Activated T-helper 9 cell treated with anti-CD3 and anti-CD28 coated beads, Interleukin-2, amount 50 U/mL, for 16 hours (primary cell): ENCODE measurements at regions not wholly inside any gene's neighbourhood (a gene's known extent, or its start where the extent isn't known, plus 50 kb on each side); places are given as distances from the start of the nearest gene placed in this dataset.
"Not testable (repeated sequence)": the region's sequence is repeated elsewhere in the genome, so short reads cannot be mapped to it uniquely, and the experiment has no call there.

Experiments used
- DNase-seq: peaks from one replicate; pipeline ENCODE4 v3.0.0-alpha.2; 2020; ENCODE audit warnings: low read depth

DNA sequence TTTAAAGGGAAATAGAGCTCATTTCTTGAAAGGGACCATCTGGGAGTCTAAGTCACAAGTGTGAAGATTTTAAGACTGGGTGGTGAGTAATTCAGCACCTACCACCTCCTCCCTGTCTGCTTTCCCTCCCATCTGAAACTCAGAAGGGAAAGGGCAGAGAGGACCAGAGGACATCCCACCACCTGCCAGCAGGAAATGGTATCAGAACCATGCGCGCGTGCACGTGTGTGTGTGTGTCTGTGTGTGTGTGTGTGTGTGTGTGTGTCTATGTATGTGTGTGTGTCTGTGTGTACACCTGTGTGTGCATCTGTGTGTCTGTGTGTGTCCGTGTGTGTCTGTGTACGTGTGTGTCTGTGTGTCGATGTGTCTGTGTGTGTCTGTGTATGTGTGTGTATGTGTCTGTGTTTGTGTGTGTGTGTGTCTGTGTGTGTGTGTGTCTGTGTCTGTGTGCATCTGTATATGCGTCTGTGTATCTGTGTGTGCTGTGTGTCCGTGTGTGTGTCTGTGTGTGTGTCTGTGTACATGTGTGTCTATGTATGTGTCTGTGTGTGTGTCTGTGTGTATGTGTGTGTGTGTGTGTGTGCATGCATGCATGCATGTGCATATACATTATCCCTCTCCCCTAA is 76.8 kb downstream of the ZFP36L2 start:
- peak; percentile 37 for DNase-seq

DNA sequence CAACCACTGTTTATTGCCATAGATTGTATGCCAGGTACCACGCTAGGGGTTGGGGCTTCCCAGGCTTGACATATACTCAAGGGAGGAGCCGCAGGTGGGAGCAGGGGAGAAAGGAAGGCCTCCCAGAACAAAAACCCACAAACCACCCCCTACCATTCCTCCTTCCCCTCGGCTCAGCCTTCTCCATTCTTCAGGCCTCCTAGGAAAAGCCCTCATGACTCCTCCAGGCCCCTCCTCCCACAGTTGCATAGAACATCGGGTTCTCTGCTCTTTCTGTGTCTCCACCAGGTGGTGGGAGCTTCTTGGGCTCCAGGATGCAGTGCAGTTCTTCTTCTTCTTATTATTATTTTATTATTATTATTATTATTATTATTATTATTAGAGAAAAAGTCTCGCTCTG is 80.3 kb downstream of the ZFP36L2 start:
- DNase-seq = no peak

DNA sequence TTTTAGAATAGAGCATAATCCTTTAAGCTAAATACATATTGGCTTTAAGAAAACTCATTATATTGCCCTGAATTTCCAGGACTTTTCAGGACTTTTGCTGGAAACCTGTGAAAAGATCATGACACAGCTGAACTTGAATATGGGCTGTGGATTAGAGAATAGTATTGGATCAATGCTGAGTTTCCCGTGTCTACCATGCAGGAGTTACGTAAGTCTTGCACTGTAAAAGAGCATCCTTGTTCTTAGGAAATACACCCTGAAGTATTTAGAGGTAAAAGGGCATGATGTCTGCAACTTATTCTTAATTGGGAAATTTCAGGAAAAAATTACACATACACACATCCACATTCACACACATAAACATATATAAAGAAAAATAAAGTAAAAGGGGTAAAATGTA is 82.1 kb downstream of the ZFP36L2 start:
- DNase-seq = no peak

DNA sequence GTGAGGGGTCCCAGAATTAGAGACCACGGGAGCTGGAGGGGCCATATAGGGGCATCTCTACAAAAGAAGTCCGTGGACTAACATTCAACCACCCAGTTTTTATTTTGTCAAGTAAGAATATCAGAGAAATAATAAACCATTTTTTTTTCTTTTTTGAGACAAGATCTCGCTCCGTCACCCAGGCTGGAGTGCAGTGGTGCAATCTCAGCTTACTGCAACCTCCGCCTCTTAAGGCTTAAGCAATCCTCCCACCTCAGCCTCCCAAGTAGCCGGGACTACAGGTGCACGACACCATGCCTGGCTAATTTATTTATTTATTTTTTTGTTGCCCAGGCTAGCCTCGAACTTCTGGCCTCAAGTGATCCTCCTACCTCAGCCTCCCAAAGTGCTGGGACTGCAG is 82.7 kb downstream of the ZFP36L2 start:
- DNase-seq = no peak

DNA sequence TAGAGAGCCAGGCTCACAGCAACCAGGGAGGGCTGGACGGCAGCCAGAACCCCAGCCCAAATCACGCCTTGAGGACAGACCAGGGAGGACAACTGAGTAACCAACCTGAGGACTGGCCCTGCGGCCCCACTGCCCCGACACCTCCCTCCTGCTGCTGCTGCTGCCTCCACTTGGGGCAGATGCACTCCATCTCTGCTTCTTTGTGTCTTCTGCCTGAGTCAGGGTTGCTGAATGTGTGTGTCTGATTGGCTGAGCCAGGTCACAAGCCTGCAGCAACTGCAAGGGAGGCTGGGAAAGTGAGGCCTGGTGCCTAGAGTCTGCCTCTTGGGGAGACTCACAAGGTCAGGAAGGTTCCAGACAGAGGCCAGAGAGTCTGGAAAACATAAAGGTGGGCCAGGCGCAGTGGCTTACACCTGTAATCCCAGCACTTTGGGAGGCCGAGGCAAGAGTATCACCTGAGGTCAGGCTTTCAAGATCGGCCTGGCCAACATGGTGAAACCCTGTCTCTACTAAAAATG is 83.4 kb downstream of the ZFP36L2 start:
- DNase-seq = no peak

DNA sequence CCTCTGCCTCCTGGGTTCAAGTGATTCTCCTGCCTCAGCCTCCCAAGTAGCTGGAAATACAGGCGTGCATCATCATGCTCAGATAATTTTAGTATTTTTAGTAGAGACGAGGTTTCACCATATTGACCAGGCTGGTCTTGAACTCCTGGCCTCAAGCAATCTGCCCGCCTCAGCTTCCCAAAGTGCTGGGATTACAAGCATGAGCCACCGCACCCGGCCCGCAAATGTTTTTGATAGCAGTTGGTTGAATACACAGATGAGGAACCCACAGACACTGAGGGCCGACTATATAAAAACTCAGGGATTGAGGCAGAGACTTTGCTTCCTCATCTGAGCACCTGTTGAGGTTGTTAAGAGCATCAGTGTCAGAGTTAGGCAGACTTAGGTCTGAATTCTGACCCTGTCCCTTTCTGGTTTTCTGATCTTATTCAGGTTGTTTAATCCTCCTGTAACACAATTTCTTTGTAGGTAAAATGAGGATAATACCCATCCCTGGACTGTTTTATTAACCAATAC is 84.7 kb downstream of the ZFP36L2 start:
- DNase-seq = not testable (repeated sequence)

DNA sequence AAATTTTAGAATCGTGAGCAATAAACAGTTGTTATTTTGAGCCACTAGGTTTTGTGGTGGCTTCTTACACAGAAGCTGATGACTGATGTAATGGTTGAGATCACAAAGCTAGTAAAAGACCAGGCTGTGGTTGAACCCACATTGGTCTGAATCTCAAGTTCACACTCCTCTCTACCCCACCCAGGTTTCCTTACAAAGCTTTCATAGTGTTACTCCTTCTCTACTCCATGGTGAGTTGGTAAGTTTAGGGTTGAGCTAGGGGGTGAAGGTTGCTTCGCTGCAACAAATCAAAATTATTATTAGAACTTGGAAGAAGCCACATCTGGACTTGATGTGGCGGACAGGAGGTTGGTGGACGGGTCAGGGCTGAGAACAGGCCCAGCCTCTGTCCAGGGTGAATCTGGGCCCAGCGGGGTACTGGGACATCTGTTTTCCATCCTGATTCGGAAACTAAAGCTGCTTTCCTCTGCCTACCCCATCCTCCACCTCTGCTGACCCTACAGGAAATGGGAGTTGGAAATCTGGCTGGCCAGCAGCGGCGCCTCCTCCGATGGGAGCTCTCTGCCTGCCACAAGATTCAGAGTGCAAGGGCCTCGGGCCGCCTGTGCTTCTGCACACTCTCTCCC is 86.3 kb downstream of the ZFP36L2 start:
- no peak for DNase-seq

DNA sequence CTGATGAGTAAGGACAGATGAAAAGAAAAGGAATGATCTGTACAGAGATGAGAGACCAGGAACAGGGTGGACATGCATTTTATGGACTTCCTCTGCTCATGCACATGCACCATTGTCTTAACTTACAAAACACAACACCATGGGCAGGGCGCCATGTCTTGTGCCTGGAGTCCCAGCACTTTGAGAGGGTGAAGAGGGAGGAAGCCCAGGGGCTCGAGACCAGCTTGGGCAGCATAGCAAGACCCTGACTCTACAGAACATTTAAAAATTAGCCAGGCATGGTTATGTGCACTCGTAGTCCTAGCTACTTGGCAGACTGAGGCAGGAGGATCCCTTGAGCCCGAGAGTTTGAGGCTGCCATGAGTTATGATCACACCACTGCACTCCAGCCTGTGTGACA is 86.9 kb downstream of the ZFP36L2 start:
- DNase-seq = no peak

DNA sequence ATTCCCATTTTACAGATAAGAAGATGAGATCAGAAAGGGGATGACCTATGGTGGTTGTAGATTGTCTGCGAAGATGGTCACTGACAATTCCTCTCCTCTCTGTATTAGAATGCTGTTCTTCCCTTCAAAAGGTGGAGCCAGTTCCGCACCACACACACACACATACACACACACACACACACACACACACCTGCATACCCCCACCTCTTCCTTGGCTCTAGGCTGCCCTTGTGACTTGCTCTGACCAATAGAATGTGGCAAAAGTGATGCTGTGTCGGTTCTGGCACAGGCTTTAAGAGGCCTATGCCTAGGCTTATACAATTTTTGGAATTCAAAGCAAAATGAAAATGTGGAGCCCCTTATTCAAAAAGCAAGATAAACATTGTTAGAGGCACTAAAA is 88.0 kb downstream of the ZFP36L2 start:
- DNase-seq = no peak

DNA sequence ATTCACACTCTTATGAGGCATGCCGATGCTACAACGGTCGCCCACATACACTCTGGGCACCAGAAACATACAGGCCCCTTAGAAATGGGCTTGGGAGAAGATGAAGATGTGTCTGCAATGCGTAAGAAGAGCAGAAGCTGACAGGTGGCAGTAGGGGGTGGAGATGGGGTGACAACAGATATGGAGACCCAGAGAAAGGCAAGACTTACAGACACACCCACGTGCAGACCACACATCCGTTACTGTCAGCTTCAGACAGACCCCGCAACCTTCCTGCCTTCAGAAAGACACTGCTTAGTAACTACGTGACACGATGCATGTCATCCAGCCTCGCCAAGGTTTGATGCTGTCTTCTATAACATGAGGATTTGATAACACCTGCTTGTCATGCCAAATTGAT is 89.5 kb downstream of the ZFP36L2 start:
- DNase-seq = peak; percentile 61

DNA sequence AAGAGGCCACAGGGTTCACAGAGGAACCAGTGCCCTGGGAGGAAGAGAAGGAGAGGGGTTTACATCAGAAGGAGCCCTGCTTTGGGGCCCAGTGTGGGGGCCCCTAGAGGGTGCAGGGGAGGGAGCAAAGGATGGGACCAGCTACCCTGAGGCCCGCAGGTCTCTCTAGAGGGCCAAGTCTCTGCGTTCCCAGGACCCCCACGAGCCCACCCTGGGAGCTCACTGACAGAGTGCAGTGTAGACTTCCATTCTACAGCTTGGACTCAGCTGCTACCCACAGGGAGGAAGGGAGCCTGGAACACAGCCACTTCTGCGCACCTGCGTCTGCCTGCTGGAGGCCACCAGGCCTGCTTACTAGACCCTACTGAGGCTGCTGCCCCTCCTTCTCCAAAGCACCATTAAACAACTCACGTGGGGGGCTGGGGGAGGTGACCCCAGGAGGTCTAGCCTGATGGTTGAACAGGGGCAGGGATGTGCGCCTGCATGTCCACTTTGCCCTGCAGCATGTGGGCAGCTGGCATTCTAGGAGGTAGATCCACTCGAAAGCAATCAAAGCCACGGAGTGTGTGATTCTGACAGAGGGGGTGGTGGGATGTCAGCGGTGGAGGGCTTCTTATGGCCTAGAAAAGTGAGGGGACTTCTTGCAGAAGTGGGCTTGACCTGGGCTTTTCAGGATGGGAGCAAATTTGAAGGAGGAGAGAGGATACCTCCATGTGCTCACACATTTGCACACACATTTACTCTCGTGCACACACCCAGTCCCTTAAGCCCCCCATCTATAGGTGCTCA is 90.2 kb downstream of the ZFP36L2 start:
- DNase-seq = no peak

DNA sequence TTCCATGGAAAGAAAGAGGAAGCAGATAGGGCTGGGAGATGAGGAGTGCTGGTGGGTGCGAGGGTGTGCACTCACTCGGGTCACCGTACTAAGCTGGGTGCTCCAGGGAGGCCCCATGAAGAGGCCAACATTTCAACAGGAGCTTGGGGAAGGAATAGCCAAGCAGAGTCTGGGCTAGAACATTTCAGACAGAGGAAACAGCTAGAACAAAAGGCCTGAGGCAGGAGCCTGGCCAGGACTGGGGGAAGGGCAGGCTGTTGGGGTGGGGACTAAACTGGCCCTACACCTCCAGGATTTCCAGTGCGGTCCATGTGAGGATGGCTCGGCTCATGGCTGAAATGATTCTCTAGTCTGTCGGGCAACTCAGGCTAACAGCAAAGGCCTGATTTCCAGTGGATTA is 90.8 kb downstream of the ZFP36L2 start:
- no peak for DNase-seq

DNA sequence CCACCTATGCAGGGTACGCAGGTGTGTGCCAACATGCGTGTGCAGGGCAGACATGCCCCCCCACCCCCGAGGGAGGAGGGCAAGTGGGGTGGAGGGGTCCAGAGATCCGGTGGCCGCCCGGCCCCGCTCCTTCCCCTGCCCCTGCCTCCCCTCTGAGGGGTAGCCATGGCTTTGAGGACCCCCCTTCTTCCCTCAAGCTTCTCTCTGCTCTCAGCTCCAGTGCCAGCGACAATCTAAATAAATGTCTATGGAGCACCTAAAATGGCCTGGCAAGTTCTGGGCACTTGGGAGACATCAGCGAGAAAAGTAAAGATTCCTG is 91.9 kb downstream of the ZFP36L2 start:
- DNase-seq = no peak

DNA sequence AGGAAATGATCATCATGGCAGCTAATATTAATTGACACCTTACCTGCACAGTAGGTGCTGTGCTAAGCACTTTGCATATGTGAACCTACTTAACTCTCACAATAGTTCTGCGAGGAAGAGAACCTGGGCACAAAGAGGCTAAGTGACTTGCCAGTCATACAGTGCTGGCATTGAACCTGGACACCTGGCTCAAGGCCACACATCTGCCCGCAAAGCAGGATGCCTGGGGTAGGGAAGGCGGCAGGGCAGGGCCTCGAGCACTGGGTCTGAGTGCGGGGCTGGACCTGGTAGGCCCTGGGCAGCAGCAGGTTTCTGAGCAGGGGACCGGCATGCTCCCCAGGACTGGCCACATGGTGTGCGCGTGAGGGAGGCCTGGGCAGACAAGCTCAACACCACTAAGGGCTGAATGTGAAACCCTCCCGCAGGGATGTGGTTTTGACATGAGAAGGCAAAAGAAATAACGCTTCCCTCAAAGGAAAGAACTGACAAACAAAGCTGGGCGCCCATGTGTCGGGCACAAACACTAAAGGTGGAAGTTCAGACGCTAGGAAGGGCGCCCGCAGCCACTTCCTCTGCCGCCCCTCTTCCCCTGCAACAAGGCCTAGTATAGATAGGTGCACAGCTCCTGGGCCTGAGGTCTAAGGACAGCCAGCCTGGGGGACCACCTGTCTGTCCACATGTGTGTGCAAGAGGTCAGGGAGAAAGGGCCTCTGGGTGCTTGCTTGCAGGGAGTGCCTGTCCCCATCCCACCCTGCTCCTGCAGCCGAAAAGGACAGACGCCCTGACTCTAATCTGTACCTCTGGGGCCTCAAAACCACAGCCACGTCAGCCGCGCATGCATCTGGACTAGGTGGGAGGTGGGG is 92.5 kb downstream of the ZFP36L2 start:
- peak; percentile 56 for DNase-seq

DNA sequence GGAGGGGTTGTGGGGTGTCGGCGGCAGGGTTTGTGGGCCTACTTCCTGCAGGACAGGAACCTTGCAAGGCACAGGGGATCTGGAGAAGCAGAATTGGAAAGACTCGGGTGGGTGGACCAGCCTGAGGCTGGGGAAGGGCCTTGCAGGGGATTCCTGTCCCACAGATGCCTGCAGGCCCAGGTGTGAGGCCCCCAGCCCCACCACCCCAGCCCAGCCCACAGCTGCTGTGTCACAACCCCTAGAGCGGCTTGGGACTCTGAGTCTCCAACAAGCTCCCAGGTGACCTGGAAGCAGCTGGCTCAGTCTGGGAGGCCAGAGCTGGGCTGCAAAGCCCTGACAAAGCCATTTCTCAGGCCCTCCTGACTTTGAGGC is 93.1 kb downstream of the ZFP36L2 start:
- DNase-seq = no peak

DNA sequence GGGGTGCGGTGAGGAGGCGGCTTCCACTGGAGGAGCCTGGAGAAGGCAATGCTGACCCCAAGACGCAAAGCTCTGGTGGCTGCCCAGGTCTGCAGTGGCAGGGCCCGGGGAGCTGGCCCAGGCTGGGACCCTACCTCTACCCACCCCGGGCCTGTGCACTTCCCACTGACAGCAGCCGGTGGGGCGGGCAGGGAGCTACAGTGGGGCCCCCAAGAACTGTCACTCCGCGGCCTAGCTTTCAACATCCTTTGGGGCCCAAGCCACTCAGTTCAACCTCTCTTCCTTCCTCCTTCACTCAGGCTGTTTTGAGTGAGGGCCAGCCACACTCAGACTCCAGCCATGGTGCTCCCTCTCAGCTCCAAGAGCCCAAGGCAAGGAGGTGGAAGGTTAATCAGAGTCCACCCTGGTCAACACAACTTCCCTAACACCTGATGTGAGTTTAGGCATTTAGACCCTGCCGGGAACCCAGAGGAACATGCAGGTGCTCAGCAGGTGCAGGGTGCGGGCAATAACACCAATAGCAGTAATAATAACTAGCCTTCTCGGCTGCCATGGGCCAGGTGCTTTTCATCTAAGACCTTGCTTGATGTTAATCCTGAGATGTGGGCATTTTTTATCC is 93.6 kb downstream of the ZFP36L2 start:
- DNase-seq = no peak

DNA sequence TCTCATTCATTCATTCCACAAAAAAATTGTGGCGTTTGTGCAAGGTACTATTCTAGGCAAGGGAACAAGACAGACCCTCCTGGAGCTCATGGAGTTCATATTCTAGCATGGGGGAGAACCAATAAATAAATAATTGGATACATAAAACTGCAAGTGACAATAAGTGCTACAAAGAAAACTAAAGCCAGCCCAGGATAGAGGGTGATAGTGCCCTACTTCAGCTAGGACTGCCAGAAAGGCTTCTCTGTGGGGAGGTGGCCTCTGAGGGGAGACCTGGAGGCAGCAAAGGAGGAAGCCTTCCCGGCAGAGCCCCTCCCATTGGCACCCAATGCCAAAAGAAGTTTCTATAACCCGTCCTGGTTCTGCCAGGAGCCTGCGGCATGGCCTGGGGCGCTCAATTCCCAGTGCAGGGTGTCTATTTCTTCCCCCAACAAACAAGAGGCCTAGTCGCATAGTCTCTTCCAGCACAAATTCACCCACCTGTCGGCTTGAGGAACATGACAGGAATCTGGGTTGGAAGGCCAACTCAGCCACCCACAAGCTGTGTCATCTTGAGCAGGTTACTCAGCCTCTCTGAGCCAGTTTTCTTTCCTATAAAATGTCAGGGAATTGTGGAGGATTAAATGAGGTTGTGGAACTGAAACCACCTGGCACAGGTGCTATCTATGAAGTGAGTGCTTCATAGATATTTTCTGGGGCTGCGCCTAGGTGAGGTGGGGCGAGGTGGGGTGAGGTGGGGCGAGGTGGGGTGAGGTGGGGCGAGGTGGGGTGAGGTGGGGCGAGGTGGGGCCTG is 94.3 kb downstream of the ZFP36L2 start:
- no peak for DNase-seq

DNA sequence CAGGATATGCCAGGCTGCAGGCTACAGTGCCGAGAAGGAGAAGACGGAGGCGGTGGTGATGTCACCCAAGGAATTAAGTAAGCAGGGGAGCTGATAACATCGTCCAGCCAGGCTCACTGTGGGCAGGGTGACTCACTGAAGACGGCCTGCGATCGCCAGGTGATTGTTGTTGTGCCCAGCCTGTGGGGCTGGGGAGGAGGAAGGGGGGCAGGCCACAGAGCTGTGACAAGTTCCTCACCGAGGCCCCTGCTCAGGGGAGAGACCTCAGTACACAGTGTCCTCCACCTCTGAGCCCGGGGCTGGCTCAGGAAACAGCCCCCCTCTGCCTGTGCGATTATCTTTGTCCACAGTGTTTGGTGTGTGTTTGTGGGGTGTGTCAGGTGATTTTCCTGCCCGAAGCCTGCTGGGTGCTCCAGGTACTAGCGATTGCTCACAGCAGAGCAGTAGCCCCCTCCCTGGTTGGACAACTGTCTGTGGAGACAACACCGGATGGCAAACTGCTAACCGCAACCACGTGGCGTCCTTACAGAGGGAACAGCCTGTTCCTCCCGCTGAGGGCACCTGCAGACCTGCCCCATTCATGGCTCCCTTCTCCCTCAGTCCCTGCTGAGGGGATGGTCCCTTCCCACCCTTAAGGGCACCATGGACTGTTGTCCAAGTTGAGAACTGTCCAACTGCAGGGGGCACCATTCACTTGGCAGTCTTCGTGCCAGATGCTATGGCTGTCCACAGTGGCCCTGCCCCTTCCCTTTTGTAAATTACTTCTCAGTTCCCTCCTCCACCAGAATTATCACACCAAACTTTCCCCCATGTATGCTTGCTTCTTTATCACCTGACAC is 95.1 kb downstream of the ZFP36L2 start:
- peak; percentile 60 for DNase-seq

DNA sequence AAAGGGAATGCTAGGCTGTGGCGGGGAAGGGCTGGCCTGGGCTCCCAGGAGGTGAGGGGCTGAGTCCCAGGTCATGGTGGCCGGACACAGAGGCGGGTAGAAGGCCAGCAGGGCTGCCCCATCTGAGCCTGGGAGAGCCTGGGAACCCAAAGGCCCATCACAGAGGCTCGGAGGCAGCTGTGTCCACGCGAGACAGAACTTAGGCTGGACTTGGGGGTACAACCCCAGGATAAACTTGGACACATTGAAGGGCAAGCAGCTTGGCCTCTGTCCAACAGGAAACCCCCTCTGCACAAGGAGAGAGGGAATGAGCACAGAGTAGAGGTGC is 95.9 kb downstream of the ZFP36L2 start:
- DNase-seq = no peak
